ENCODE measurements at regions not wholly inside any gene's neighbourhood (a gene's known extent, or its start where the extent isn't known, plus 50 kb on each side); places are given as distances from the start of the nearest gene placed in this dataset.

DNA sequence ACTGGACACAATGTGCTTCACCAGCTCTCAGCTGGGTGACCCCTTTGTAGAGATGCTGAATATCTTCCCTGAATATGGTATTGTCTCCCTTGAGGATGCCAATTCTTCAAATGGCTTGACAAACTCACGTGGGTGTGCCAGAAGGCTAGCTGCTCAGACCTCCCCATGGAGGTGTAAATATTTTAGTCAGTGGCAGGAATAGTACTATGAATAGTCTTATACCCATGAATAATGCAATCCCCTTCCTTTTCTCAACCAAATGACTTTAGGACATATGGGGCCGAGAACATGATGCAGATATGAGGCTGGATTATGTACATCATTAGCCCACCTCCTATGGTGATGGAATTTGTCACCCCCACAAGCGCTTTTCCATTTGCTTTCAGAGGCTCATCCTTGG is 401.8 kb downstream of the ADRA2A start (continued):
- no peak for TF ChIP-seq NANOG (IDR thresholded peaks at IDR 0.05; ENCODE audit: borderline replicate concordance)

DNA sequence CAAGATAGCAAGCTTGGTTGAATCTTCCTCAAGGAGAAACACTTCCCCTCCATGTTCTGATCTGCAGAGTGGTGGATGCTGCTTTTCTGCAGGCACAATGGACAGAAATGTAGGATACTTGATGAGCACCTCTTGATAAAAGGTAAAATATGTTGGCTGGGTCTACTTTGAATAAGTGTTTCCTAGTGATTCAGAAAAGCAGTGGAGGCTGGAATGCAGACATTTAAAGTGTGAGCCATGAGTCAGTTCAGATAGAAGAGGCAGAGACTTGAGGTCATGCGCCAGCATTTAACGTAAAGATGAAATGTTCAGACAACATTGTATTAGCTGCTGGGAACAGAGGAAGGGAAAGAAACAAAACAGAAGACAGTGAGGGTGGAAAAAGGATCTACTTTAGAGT is 403.1 kb downstream of the ADRA2A start:
- Histone ChIP-seq H3K4me3 (no peak overlapping the region), H3F3A (replicated peaks; ENCODE audit: low read depth) (no peaks in the 10 kb centered on the region), H3K27me3 (ENCODE audit: insufficient read depth) (no peaks in the 10 kb centered on the region), H3K4me2 (no peak overlapping the region), H4K20me1 (replicated peaks; ENCODE audit: insufficient read depth) (no peaks in the 10 kb centered on the region), H3K36me3 (ENCODE audit: insufficient read depth) (no peaks in the 10 kb centered on the region), H2AFZ (peak overlapping the region; percentile 38; the same call in 1 of the 2 replicates), H3K27ac (ENCODE audit: low read depth) (no peak overlapping the region), H3K9me2 (ENCODE audit: insufficient read depth) (no peaks in the 10 kb centered on the region; the same call in 1 of the 2 replicates), H3K4me1 (ENCODE audit: insufficient read depth) (no peaks in the 10 kb centered on the region), H3K79me2 (replicated peaks; ENCODE audit: insufficient read depth) (no peaks in the 10 kb centered on the region)
- Mint-ChIP-seq H3K9me3 (no peaks in the 10 kb centered on the region), H3K36me3 (ENCODE audit: low read depth) (no peaks in the 10 kb centered on the region), H3K4me1 (peaks cover 6% of the 10 kb centered on the region; the same call in 2 of the 3 replicates), H3K27me3 (ENCODE audit: insufficient read depth, low read depth, poor library complexity) (peaks cover 3% of the 10 kb centered on the region), H3K4me3 (no peak overlapping the region), H3K27ac (no peak overlapping the region)
- no peak for DNase-seq (ENCODE audit: low spot score)
- no peak for ATAC-seq
- TF ChIP-seq EZH2 (IDR thresholded peaks at IDR 0.05; ENCODE audit: low read depth, unreplicated experiment) (no peak), CREB1 (CRISPR knock-in tag; IDR thresholded peaks at IDR 0.05; ENCODE audit: low read depth) (no peak), EZH2phosphoT487 (IDR thresholded peaks at IDR 0.05; ENCODE audit: unreplicated experiment) (no peak), STAT1 (IDR thresholded peaks at IDR 0.05; ENCODE audit: unreplicated experiment) (no peak), JUNB (IDR thresholded peaks at IDR 0.05; ENCODE audit: unreplicated experiment) (no peak), ZNF114 (CRISPR knock-in tag; IDR thresholded peaks at IDR 0.05) (no peak), NANOG (IDR thresholded peaks at IDR 0.05; ENCODE audit: borderline replicate concordance) (no peak), POLR2AphosphoS5 (IDR thresholded peaks at IDR 0.05; ENCODE audit: low read depth) (no peak)
- TF ChIP-seq, protein P1, sequence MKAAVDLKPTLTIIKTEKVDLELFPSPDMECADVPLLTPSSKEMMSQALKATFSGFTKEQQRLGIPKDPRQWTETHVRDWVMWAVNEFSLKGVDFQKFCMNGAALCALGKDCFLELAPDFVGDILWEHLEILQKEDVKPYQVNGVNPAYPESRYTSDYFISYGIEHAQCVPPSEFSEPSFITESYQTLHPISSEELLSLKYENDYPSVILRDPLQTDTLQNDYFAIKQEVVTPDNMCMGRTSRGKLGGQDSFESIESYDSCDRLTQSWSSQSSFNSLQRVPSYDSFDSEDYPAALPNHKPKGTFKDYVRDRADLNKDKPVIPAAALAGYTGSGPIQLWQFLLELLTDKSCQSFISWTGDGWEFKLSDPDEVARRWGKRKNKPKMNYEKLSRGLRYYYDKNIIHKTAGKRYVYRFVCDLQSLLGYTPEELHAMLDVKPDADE (IDR thresholded peaks at IDR 0.05): no peak
- TF ChIP-seq, protein P2, sequence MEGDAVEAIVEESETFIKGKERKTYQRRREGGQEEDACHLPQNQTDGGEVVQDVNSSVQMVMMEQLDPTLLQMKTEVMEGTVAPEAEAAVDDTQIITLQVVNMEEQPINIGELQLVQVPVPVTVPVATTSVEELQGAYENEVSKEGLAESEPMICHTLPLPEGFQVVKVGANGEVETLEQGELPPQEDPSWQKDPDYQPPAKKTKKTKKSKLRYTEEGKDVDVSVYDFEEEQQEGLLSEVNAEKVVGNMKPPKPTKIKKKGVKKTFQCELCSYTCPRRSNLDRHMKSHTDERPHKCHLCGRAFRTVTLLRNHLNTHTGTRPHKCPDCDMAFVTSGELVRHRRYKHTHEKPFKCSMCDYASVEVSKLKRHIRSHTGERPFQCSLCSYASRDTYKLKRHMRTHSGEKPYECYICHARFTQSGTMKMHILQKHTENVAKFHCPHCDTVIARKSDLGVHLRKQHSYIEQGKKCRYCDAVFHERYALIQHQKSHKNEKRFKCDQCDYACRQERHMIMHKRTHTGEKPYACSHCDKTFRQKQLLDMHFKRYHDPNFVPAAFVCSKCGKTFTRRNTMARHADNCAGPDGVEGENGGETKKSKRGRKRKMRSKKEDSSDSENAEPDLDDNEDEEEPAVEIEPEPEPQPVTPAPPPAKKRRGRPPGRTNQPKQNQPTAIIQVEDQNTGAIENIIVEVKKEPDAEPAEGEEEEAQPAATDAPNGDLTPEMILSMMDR (conservative IDR thresholded peaks at IDR 0.05; ENCODE audit: low read depth in 2 of 2): no peak
- TF ChIP-seq, protein P3, sequence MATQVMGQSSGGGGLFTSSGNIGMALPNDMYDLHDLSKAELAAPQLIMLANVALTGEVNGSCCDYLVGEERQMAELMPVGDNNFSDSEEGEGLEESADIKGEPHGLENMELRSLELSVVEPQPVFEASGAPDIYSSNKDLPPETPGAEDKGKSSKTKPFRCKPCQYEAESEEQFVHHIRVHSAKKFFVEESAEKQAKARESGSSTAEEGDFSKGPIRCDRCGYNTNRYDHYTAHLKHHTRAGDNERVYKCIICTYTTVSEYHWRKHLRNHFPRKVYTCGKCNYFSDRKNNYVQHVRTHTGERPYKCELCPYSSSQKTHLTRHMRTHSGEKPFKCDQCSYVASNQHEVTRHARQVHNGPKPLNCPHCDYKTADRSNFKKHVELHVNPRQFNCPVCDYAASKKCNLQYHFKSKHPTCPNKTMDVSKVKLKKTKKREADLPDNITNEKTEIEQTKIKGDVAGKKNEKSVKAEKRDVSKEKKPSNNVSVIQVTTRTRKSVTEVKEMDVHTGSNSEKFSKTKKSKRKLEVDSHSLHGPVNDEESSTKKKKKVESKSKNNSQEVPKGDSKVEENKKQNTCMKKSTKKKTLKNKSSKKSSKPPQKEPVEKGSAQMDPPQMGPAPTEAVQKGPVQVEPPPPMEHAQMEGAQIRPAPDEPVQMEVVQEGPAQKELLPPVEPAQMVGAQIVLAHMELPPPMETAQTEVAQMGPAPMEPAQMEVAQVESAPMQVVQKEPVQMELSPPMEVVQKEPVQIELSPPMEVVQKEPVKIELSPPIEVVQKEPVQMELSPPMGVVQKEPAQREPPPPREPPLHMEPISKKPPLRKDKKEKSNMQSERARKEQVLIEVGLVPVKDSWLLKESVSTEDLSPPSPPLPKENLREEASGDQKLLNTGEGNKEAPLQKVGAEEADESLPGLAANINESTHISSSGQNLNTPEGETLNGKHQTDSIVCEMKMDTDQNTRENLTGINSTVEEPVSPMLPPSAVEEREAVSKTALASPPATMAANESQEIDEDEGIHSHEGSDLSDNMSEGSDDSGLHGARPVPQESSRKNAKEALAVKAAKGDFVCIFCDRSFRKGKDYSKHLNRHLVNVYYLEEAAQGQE (IDR thresholded peaks at IDR 0.05; ENCODE audit: unreplicated experiment): no peak
- TF ChIP-seq, protein P4, sequence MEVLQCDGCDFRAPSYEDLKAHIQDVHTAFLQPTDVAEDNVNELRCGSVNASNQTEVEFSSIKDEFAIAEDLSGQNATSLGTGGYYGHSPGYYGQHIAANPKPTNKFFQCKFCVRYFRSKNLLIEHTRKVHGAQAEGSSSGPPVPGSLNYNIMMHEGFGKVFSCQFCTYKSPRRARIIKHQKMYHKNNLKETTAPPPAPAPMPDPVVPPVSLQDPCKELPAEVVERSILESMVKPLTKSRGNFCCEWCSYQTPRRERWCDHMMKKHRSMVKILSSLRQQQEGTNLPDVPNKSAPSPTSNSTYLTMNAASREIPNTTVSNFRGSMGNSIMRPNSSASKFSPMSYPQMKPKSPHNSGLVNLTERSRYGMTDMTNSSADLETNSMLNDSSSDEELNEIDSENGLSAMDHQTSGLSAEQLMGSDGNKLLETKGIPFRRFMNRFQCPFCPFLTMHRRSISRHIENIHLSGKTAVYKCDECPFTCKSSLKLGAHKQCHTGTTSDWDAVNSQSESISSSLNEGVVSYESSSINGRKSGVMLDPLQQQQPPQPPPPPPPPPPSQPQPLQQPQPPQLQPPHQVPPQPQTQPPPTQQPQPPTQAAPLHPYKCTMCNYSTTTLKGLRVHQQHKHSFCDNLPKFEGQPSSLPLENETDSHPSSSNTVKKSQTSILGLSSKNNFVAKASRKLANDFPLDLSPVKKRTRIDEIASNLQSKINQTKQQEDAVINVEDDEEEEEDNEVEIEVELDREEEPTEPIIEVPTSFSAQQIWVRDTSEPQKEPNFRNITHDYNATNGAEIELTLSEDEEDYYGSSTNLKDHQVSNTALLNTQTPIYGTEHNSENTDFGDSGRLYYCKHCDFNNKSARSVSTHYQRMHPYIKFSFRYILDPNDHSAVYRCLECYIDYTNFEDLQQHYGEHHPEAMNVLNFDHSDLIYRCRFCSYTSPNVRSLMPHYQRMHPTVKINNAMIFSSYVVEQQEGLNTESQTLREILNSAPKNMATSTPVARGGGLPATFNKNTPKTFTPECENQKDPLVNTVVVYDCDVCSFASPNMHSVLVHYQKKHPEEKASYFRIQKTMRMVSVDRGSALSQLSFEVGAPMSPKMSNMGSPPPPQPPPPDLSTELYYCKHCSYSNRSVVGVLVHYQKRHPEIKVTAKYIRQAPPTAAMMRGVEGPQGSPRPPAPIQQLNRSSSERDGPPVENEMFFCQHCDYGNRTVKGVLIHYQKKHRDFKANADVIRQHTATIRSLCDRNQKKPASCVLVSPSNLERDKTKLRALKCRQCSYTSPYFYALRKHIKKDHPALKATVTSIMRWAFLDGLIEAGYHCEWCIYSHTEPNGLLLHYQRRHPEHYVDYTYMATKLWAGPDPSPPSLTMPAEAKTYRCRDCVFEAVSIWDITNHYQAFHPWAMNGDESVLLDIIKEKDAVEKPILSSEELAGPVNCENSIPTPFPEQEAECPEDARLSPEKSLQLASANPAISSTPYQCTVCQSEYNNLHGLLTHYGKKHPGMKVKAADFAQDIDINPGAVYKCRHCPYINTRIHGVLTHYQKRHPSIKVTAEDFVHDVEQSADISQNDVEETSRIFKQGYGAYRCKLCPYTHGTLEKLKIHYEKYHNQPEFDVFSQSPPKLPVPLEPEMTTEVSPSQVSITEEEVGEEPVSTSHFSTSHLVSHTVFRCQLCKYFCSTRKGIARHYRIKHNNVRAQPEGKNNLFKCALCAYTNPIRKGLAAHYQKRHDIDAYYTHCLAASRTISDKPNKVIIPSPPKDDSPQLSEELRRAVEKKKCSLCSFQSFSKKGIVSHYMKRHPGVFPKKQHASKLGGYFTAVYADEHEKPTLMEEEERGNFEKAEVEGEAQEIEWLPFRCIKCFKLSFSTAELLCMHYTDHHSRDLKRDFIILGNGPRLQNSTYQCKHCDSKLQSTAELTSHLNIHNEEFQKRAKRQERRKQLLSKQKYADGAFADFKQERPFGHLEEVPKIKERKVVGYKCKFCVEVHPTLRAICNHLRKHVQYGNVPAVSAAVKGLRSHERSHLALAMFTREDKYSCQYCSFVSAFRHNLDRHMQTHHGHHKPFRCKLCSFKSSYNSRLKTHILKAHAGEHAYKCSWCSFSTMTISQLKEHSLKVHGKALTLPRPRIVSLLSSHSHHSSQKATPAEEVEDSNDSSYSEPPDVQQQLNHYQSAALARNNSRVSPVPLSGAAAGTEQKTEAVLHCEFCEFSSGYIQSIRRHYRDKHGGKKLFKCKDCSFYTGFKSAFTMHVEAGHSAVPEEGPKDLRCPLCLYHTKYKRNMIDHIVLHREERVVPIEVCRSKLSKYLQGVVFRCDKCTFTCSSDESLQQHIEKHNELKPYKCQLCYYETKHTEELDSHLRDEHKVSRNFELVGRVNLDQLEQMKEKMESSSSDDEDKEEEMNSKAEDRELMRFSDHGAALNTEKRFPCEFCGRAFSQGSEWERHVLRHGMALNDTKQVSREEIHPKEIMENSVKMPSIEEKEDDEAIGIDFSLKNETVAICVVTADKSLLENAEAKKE (CRISPR knock-in tag; IDR thresholded peaks at IDR 0.05): no peak
